ENCODE measurements at regions not wholly inside any gene's neighbourhood (a gene's known extent, or its start where the extent isn't known, plus 50 kb on each side); places are given as distances from the start of the nearest gene placed in this dataset.

DNA sequence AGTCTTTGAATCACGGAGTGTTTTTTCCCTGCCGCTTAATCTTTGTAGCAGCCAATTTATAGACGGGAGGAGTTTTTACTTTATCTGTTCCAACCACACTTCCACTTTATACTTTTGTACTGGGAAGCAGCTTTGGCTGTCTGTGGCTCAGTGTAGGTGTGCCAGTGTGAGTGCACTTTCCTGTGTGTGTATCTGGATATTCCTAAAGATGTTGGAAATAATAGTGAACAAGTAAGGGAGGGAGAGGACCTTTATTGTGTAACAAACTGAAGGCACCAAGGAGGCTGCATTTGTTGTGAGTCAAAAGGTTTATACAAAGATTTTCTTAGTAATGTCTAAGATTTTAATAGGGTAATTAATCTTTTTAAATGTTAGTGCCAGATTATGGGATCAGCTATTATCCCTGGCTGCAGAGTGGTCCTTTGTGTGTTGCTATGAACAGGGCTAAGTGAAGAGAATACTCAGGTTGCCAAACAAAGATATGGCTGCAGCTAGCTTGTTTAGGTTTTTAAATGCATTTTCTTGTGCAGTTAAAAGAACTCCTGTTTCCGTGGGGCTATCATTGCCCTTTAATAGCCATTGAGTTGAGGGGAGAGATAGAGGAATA lies 226.3 kb downstream of the RNF144B start:
- Histone ChIP-seq H3K36me3 (ENCODE audit: insufficient read depth, low read length) (no peaks in the 10 kb centered on the region), H3K9me2 (ENCODE audit: low read depth, low read length) (no peaks in the 10 kb centered on the region), H3K4me1 (ENCODE audit: insufficient read depth, low read length, severe bottlenecking) (no peaks in the 10 kb centered on the region), H4K20me1 (ENCODE audit: insufficient read depth, low read length) (no peaks in the 10 kb centered on the region), H3K79me2 (ENCODE audit: insufficient read depth, low read length) (no peaks in the 10 kb centered on the region), H3F3A (ENCODE audit: insufficient read depth, low read length) (no peaks in the 10 kb centered on the region), H3K9me3 (ENCODE audit: low read length) (no peaks in the 10 kb centered on the region), H3K4me3 (ENCODE audit: low read depth, low read length, poor library complexity, severe bottlenecking) (no peak overlapping the region), H3K9ac (ENCODE audit: low read length) (no peak overlapping the region), H3K4me2 (ENCODE audit: low read length) (no peak overlapping the region), H3K27me3 (ENCODE audit: insufficient read depth, low read length) (no peaks in the 10 kb centered on the region), H2AFZ (ENCODE audit: low read length) (no peak overlapping the region), H3K27ac (ENCODE audit: low read depth, low read length, poor library complexity, severe bottlenecking) (no peak overlapping the region)
- no peak for TF ChIP-seq EZH2 (IDR thresholded peaks at IDR 0.05; ENCODE audit: borderline replicate concordance, low read length)
- TF ChIP-seq, protein P1, sequence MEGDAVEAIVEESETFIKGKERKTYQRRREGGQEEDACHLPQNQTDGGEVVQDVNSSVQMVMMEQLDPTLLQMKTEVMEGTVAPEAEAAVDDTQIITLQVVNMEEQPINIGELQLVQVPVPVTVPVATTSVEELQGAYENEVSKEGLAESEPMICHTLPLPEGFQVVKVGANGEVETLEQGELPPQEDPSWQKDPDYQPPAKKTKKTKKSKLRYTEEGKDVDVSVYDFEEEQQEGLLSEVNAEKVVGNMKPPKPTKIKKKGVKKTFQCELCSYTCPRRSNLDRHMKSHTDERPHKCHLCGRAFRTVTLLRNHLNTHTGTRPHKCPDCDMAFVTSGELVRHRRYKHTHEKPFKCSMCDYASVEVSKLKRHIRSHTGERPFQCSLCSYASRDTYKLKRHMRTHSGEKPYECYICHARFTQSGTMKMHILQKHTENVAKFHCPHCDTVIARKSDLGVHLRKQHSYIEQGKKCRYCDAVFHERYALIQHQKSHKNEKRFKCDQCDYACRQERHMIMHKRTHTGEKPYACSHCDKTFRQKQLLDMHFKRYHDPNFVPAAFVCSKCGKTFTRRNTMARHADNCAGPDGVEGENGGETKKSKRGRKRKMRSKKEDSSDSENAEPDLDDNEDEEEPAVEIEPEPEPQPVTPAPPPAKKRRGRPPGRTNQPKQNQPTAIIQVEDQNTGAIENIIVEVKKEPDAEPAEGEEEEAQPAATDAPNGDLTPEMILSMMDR (IDR thresholded peaks at IDR 0.05; ENCODE audit: low read length): no peak

GRCh38 chr6:18629571-18629970 lies 242.4 kb downstream of the RNF144B start:
- Histone ChIP-seq H4K20me1 (ENCODE audit: insufficient read depth, low read length) (no peaks in the 10 kb centered on the region), H3K36me3 (ENCODE audit: insufficient read depth, low read length) (no peaks in the 10 kb centered on the region), H3K4me2 (ENCODE audit: low read length) (no peak overlapping the region), H3K27ac (ENCODE audit: low read depth, low read length, poor library complexity, severe bottlenecking) (no peak overlapping the region), H3K4me1 (ENCODE audit: insufficient read depth, low read length, severe bottlenecking) (no peaks in the 10 kb centered on the region), H3K9me2 (ENCODE audit: low read depth, low read length) (no peaks in the 10 kb centered on the region), H2AFZ (ENCODE audit: low read length) (no peak overlapping the region), H3K9me3 (ENCODE audit: low read length) (no peaks in the 10 kb centered on the region), H3K9ac (ENCODE audit: low read length) (no peak overlapping the region), H3F3A (ENCODE audit: insufficient read depth, low read length) (no peaks in the 10 kb centered on the region), H3K27me3 (ENCODE audit: insufficient read depth, low read length) (no peaks in the 10 kb centered on the region), H3K79me2 (ENCODE audit: insufficient read depth, low read length) (no peaks in the 10 kb centered on the region), H3K4me3 (ENCODE audit: low read depth, low read length, poor library complexity, severe bottlenecking) (no peak overlapping the region)
- TF ChIP-seq, protein P1 (IDR thresholded peaks at IDR 0.05; ENCODE audit: low read length): no peak
- TF ChIP-seq EZH2 (IDR thresholded peaks at IDR 0.05; ENCODE audit: borderline replicate concordance, low read length): no peak

GRCh38 chr6:18632670-18633410 lies 245.7 kb downstream of the RNF144B start:
- no peaks in the 10 kb centered on the region for H4K20me1 ChIP-seq (ENCODE audit: insufficient read depth, low read length)
- no peak overlapping the region for H2AFZ ChIP-seq (ENCODE audit: low read length)
- no peak for TF ChIP-seq EZH2 (IDR thresholded peaks at IDR 0.05; ENCODE audit: borderline replicate concordance, low read length)
- TF ChIP-seq, protein P1 (IDR thresholded peaks at IDR 0.05; ENCODE audit: low read length): no peak
- H3K9me2 ChIP-seq (ENCODE audit: low read depth, low read length): no peaks in the 10 kb centered on the region
- no peak overlapping the region for H3K9ac ChIP-seq (ENCODE audit: low read length)
- no peaks in the 10 kb centered on the region for H3K27me3 ChIP-seq (ENCODE audit: insufficient read depth, low read length)
- no peak overlapping the region for H3K27ac ChIP-seq (ENCODE audit: low read depth, low read length, poor library complexity, severe bottlenecking)
- no peaks in the 10 kb centered on the region for H3K79me2 ChIP-seq (ENCODE audit: insufficient read depth, low read length)
- no peaks in the 10 kb centered on the region for H3K36me3 ChIP-seq (ENCODE audit: insufficient read depth, low read length)
- no peaks in the 10 kb centered on the region for H3F3A ChIP-seq (ENCODE audit: insufficient read depth, low read length)
- H3K4me2 ChIP-seq (ENCODE audit: low read length): no peak overlapping the region
- H3K9me3 ChIP-seq (ENCODE audit: low read length): no peaks in the 10 kb centered on the region
- H3K4me1 ChIP-seq (ENCODE audit: insufficient read depth, low read length, severe bottlenecking): no peaks in the 10 kb centered on the region
- no peak overlapping the region for H3K4me3 ChIP-seq (ENCODE audit: low read depth, low read length, poor library complexity, severe bottlenecking)

Data from OCI-LY1 (cell line).